Chondrocyte (in vitro differentiated cells): ENCODE measurements at regions not wholly inside any gene's neighbourhood (a gene's known extent, or its start where the extent isn't known, plus 50 kb on each side); places are given as distances from the start of the nearest gene placed in this dataset.
A peak's percentile ranks its signal among the peaks of the same experiment; 100 is the strongest.

ENCODE experiments used
- DNase-seq: peaks from one replicate; pipeline ENCODE4 v3.0.0; 2021; ENCODE audit warnings: mixed read lengths, low spot score
- H3K27ac Mint-ChIP-seq: one replicate; pipeline ENCODE4 v1.8.0; 2021; ENCODE audit warnings: mild to moderate bottlenecking, moderate library complexity, mixed read lengths; ENCODE audit not compliant: unreplicated experiment
- H3K27me3 Mint-ChIP-seq: 2 replicates; pipeline ENCODE4 v1.8.0; 2021; ENCODE audit warnings: low read depth, mixed read lengths
- H3K36me3 Mint-ChIP-seq: 2 replicates; pipeline ENCODE4 v1.8.0; 2021; ENCODE audit warnings: low read depth, mixed read lengths
- H3K4me1 Mint-ChIP-seq: 2 replicates; pipeline ENCODE4 v1.8.0; 2021; ENCODE audit warnings: low read depth, mild to moderate bottlenecking, mixed read lengths
- H3K4me3 Mint-ChIP-seq: one replicate; pipeline ENCODE4 v1.8.0; 2021; ENCODE audit warnings: mild to moderate bottlenecking, moderate library complexity, mixed read lengths; ENCODE audit not compliant: unreplicated experiment
- H3K9me3 Mint-ChIP-seq: 2 replicates; pipeline ENCODE4 v1.8.0; 2021; ENCODE audit warnings: low read depth, mixed read lengths
- TF ChIP-seq, protein P1 (sequence below): fragments of 200-600 bp; sonication (generic); IDR thresholded peaks from 2 replicates; pipeline ENCODE4 v1.5.0; 2021; ENCODE audit warnings: antibody characterized with exemption, mild to moderate bottlenecking, moderate library complexity

DNA sequence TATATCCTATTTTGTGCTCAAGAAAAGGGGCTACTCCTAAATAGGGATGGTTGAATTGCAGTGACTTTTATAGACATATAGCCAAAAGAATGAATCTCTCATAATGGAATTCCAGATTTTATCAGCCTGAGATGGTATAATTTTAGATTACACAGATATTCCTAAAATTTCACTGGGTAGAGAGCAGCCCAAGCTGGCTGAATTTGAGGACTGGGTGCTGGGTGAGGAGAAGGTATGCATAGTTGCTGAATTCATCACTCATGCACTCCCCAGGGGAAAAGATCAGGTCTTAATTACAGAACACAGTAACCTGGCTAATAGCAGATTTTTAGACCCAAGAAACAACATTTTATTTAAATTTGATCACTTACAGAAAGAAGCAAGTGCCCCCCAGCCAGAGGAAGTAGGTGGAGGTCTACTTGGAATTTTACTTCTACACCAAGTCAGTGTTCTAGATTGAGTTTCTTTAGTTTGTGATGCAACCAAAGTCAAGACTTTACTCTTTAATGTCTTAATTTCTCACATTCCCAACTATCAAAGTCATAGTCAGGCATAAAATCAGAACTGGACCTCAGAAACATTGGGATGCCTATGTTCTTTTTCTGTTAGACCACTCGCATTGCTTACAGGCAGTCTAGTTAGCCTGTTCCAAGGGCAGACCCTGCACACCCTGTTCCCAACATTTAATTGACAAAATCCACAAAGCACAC lies 337.4 kb upstream of the PODXL start:
- no peaks in the 10 kb centered on the region for H3K27me3 Mint-ChIP-seq
- DNase-seq, result no peak
- H3K9me3 Mint-ChIP-seq, result no peaks in the 10 kb centered on the region
- peaks cover 58% of the 10 kb centered on the region for H3K4me1 Mint-ChIP-seq
- H3K36me3 Mint-ChIP-seq, result no peaks in the 10 kb centered on the region
- TF ChIP-seq, protein P1, sequence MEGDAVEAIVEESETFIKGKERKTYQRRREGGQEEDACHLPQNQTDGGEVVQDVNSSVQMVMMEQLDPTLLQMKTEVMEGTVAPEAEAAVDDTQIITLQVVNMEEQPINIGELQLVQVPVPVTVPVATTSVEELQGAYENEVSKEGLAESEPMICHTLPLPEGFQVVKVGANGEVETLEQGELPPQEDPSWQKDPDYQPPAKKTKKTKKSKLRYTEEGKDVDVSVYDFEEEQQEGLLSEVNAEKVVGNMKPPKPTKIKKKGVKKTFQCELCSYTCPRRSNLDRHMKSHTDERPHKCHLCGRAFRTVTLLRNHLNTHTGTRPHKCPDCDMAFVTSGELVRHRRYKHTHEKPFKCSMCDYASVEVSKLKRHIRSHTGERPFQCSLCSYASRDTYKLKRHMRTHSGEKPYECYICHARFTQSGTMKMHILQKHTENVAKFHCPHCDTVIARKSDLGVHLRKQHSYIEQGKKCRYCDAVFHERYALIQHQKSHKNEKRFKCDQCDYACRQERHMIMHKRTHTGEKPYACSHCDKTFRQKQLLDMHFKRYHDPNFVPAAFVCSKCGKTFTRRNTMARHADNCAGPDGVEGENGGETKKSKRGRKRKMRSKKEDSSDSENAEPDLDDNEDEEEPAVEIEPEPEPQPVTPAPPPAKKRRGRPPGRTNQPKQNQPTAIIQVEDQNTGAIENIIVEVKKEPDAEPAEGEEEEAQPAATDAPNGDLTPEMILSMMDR, result no peak
- H3K27ac Mint-ChIP-seq, result peak overlapping the region; percentile 75
- H3K4me3 Mint-ChIP-seq, result no peak overlapping the region

DNA sequence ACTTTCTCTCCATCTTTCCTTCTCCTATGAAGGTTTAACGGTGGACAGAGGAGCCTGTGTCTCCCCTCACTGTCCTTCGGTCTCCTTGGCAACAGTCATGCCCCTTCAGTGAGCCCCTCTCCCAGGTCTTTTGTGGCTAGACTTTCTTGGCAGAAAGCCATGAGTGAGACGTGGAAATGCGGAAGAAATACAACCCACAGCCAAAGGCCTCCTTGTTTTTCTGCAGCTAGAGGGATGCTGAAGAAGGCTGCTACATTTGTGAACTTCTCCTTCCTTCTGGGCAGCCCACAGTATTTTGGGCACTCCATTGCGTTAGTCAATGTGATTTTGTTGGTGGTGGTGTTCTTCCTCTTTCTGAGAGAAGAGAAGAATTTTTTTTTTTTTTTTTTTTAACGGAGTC lies 333.7 kb upstream of the PODXL start:
- no peak overlapping the region for H3K27ac Mint-ChIP-seq
- TF ChIP-seq, protein P1, result no peak
- peaks cover 24% of the 10 kb centered on the region for H3K4me1 Mint-ChIP-seq
- no peaks in the 10 kb centered on the region for H3K27me3 Mint-ChIP-seq
- no peak for DNase-seq
- H3K36me3 Mint-ChIP-seq, result peaks cover 4% of the 10 kb centered on the region
- H3K4me3 Mint-ChIP-seq, result no peak overlapping the region
- peaks cover 12% of the 10 kb centered on the region for H3K9me3 Mint-ChIP-seq

DNA sequence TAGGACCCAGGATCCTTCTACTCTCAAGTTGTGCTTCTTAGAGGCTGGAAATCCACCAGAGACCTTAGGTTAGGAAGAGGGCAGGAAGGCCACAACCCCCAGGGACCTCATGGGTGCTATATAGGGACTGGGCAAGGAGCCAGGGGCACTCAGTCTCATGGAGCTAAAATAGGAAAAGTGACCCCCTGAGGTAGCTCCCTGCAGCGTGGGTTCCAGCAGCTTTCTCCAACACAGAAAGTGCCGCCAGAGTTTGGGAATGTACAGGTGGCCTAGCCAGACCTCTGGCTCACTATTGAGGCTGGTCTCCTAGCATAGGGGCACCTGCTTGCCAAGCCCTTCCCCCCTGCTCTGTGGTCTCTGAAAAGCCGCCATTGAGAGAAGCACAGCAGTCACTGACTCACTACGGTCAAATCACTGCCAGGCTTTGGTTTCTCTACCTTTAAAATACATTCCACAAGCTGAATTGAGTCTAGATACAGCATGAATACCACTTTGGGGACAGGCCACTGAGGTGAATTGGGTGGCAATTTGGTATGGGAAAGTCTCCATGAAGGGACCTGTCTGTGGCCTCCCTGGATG lies 333.2 kb upstream of the PODXL start:
- Mint-ChIP-seq H3K27me3 (no peaks in the 10 kb centered on the region), H3K27ac (no peak overlapping the region), H3K4me1 (peaks cover 19% of the 10 kb centered on the region), H3K4me3 (no peak overlapping the region), H3K9me3 (peaks cover 12% of the 10 kb centered on the region), H3K36me3 (peaks cover 4% of the 10 kb centered on the region)
- no peak for DNase-seq
- TF ChIP-seq, protein P1, result no peak

DNA sequence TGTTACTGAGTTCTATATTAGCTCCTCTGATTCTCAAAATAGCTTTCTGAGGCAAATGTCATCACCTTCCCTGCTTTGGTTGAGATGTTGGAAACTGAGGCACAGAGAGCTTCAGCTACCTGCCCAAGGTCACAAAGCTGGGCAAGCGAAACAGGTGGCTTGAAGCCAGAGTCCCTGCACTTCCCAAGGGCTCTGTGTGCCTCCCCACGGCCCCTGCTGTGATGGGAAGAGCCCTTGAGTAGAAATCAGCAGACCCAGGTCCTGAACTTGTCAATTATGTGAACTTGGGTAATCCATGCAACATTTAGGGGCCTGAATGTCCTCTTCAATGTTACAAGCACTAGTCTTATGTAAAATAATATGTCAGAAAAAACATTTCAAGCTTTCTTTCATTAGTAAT lies 327.3 kb upstream of the PODXL start:
- DNase-seq, result no peak
- peaks cover 7% of the 10 kb centered on the region for H3K27me3 Mint-ChIP-seq
- H3K36me3 Mint-ChIP-seq, result peaks cover 4% of the 10 kb centered on the region
- no peak overlapping the region for H3K27ac Mint-ChIP-seq
- TF ChIP-seq, protein P1, result no peak
- no peak overlapping the region for H3K4me3 Mint-ChIP-seq
- no peaks in the 10 kb centered on the region for H3K4me1 Mint-ChIP-seq
- peaks cover 12% of the 10 kb centered on the region for H3K9me3 Mint-ChIP-seq

DNA sequence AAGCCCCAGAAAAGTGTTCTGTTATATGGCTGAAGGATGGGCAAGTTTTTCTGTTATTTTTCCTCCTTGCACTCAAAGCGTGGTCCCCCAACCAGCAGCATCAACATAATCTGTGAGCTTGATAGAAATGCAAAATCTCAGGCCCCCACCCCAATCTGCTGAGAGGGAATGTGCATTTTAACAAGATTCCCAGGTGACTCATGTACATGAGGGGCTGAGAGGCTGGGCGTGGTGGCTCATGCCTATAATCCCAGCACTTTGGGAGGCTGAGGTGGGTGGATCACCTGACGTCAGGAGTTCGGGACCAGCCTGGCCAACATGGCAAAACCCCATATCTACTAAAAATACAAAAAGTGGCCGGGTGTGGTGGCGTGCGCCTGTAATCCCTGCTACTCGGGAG lies 326.8 kb upstream of the PODXL start:
- H3K27me3 Mint-ChIP-seq, result peaks cover 7% of the 10 kb centered on the region
- peaks cover 12% of the 10 kb centered on the region for H3K9me3 Mint-ChIP-seq
- no peak overlapping the region for H3K4me3 Mint-ChIP-seq
- no peaks in the 10 kb centered on the region for H3K4me1 Mint-ChIP-seq
- no peak for DNase-seq
- no peak overlapping the region for H3K27ac Mint-ChIP-seq
- peaks cover 4% of the 10 kb centered on the region for H3K36me3 Mint-ChIP-seq
- TF ChIP-seq, protein P1, result no peak
